GM19025 (cell line): ENCODE measurements at regions not wholly inside any gene's neighbourhood (a gene's known extent, or its start where the extent isn't known, plus 50 kb on each side); places are given as distances from the start of the nearest gene placed in this dataset.
"Not testable (repeated sequence)": the region's sequence is repeated elsewhere in the genome, so short reads cannot be mapped to it uniquely, and the experiment has no call there.

ENCODE experiments used
- ATAC-seq: cut with Tn5 transposase; IDR thresholded peaks from one replicate; pipeline ENCODE4 v1.9.1; 2021; ENCODE audit warnings: mild to moderate bottlenecking, low read depth, moderate library complexity; ENCODE audit not compliant: unreplicated experiment

DNA sequence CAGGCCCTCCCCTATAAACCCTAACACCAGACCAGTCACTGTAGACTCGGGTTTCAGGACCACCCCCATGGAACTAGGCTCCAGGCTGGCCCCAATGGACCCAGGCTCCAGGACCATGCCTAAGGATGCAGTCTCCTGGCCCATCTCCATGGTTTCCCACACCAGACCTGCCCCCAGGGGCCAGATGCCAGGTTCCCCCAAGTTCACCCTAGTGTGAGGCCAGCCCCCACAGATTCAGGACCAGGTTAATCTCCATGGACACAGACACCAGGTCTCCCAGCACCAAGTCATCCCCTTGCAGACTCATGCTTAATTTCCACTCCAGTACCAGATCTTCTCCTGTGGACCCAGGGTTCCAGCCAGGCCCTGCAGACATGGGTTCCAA, 103.8 kb upstream of the LANCL2 start:
- no peak for ATAC-seq

DNA sequence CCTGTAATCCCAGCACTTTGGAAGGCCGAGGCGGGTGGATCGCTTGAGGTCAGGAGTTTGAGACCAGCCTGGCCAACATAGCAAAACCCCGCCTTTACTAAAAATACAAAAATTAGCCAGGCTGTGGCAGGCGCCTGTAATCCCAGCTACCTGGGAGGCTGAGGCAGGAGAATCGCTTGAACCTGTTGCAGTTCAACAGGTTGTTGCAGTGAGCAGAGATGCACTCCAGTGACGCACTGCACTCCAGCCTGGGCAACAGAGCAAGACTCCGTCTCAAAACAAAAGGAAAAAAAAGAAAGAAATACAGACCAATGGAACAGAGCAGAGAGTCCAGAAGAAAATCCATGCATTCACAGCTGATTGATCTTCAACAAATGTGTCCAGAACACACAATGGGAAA, 99.8 kb upstream of the LANCL2 start:
- not testable (repeated sequence) for ATAC-seq

DNA sequence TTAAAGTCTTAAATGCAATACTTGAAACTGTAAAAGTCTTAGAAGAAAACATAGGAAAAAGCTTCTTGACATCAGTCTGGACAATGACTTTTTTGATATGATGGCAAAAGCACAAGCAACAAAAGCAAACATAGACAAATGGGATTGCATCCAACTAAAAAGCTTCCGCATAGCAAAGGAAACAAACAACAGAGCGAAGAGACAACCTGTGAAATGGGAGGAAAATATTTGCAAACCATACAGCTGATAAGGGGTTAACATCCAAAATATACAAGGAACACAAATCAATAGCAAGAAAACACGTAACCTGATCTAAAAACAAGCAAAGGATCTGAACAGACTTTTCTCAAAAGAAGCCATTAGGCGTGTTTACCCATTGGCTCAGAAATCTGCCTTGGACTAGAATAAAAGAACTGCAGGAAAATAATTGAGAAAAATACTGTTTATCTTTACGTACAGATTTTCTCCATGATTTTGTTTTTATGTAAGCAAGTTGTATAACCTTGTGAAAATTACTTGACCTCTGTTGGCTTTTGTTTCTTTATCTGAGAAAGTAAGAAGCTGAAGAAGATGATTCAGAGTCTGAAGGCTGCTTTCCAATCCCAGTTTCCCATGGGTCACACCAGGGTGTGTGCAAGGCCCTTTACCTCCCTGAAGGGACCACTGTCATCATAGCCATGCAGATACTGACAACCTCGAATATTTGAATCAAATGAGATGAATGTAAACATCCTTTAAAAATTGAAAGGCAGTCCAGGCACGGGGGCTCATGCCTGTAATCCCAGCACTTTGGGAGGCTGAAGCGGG, 99.1 kb upstream of the LANCL2 start:
- ATAC-seq: no peak

DNA sequence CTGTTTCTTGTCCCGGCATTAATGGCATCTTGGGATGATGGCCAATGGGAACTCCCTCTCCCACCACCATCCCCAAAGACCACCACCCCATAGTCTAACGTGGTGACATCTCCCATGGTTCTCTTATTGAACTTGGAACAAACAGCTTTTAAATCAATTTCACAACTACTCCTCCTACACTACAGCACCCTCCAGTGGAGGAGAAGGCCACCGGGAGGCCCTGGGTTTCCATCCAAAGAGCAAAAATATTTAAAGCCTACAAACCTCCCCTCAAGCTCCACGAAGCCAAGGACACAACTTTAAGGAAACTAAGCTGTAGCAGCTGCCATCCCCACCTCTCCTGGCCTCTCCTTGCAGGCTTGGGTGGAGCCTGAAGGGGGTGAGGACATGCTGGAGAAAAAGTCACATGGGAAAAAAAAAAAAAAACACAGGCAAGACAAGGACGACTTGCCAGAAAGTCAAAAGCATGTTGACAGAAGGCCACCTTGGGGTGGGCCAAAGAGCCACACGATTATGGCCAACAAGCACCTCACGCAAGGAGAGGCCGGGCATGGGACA, 94.0 kb upstream of the LANCL2 start:
- no peak for ATAC-seq

DNA sequence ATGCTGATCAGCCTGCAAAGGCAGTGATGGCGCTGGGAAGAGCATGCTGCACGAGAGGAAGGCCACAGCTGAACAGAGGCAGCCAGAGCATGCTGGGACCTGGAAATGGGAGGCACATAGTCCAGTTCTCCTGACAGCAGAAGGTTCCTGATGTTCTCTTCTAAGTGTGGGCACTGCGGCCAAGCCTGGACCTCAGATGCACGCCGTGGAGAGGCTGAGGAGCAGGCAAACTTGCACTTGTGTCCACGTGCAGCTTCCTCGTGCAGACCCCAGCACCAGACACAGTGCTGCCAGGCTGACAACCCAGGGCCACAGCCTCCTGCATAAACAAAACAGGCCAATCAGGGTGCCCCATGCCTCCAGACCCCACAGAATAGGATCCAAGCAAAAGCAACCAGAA, 93.5 kb upstream of the LANCL2 start:
- ATAC-seq: no peak

DNA sequence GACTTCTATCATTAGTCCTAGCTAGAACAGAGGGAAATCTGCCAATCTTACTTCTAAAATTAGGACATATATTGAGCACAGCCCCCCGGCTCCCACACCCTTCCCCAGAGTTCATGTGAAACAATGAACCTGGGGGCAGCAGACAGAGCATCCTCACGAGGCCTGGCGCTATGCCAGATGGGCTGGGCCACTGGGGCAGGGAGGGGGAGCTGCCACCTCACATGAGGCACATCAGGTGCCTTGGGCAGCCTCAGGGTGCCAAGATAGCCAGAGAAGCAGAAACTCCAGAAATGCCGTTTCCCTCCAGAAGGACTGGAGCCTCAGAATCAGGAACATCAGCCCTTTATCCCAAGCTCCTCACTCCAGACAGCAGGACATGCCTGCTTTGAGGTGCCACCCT, 92.8 kb upstream of the LANCL2 start:
- no peak for ATAC-seq

DNA sequence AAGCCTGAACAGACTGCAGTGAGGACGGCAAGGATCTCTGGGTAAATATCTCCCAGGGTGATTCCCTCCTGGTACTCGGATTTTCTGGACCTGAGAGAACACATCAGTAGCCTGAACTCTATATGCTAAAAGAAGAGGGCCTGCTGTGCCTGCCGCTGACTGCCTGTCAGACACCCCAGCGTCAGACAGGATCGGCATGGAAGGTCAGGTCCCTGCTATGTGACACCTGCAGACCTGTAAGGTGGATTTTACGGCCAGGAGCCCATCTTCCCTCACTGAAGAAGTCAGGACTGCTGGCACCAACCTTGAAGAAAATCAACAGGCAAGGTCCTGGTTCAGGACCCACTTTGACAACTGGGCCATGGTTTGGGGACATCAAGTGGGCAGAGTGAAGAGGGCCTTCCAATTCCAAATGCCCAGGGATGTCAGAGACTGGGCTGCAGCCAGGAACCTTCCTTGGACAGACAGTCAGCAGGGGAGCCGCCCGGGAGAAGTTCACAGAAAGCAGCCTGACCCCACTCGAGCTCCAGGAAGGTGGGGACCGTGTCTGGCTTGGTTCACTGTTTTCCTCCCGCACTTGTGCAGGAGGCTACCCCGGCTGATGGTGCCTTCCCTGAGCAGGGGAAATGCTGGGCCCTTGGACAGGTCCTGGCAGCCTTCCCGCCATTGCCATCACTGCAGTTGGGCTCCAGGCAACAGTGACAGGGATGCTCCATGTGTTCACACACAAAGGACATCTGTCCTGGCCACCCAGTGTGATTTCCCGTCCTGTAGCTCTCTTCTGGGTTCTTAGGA, 91.8 kb upstream of the LANCL2 start:
- ATAC-seq: no peak

DNA sequence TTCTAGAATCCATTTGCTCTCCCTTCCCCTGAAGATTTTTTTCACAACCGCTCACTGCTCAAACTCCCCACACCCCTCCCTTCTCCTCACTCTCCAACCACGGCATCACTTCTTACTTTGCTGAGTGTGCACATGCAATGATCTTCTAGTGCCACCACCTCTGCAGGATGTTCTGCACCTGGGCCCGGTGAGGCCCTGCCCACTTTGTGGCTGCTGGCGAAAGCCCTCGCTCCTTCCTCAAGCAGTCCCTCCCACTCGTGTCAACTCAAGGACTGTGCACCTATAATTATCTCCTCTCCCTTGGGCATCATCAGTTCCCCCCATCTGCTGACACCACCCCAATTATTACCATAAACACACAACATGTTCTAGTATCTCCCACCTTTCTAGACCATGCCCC, 91.0 kb upstream of the LANCL2 start:
- no peak for ATAC-seq

DNA sequence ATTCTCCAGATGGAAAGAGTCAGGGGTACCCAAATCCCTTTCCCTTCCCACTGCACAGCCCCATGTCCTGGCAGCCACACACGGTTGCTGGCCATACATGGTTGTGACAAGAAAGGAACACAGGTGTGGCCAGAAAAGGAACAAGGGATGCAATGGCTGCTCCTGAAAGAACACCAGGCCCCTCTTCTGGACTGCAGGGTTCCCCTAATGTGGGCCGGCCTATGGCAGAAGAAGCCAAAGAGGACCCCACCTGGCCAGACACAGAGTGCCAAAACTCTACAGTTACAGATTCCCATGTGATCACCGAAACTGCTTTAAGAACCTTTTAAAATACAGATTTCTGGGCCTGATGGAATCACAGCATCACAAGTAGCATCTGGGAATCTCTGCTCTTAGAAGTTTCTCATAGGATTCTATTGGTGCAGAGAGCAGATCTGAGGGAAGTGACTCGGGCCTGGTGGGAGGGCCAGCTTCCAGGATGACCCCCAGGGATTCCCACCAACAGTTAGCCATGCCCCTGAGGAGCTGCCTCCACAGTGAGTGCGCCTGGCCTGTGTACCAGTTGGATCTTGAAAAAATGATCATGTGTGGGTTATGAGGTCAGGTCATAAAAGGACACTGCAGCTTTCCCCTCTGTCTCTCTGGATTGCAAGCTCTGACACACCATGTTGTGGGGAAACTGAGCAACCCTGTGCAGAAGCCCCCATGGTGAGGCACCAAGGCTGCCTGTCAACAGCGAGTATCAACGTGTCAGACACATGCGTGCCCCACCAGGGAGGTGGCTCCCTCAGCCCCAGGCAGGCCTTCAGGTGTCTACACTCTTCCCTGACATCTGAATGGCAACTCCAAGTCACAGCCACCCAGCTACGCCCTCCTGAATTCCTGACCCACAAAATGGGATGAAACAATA, 89.6 kb upstream of the LANCL2 start:
- no peak for ATAC-seq

DNA sequence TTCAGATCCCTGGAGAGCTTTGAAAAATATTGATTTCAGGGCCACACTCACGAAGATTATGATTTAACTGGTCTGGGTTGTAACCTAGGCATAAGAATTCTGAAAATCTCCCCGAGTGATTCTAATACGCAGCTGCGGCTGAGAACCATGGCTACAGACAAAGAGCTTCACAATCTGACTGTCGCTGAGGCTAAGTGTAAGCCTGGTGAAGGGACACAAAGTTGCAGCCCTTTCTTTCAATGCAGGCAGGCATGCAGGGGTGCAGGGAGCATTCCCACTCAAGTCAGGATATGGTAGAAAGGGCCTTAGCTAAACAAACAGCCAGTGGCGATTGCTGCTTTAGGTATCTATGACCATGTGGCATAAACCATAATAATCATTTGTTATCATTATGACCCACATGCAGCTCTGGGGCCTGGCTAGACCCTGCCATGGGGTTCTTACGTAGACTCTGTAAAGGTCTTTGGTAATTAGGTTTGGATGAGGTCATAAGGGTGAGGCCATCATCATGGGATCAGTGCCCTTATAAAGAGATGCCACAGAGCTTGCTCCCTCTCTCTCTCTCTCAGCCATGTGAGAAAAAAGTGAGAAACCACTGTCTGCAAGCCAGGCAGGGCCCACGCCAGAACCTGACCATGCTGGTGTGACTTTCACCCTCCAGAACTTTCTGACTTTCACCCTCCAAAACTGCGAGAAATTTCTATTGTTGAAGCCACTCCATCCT, 88.4 kb upstream of the LANCL2 start:
- ATAC-seq: no peak

DNA sequence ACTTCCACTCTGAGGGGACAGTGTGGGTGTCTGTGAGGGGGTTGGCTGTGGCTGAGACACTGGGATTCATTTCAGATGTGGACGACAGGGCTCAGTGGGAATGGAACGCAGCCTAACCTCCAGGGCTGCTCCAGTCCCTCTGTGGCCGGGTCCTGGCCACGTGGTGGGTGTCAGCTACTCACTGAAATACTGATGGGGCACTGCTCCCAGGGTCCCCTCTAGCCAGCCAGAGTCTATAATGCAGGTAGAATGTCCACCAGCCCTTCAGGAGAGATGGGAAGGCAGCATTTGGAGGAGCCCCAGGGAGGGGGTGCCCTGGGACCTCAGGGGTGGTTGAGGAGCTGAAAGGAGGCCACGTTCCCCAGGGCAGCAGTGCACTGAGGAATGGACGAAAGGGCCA, 87.2 kb upstream of the LANCL2 start:
- no peak for ATAC-seq

DNA sequence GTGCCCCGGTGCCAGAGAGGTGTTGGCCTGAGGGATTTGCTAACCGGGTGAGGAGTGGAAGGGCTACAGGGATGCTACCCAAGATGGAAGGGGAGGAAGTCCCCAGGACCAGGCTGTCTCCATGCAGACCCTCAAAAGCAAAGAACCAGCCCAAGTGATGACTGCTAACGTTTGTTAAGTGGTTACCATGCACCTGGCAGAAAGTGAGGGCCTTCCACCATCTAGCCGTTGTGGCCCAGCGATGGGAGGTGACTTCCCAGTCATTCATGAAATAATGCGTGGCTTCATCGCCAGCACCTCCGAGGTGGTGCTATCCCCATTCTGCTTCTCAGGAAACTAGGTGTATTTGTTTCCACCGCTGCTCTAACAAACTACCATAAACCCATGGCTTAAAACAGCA, 86.8 kb upstream of the LANCL2 start:
- ATAC-seq: no peak

DNA sequence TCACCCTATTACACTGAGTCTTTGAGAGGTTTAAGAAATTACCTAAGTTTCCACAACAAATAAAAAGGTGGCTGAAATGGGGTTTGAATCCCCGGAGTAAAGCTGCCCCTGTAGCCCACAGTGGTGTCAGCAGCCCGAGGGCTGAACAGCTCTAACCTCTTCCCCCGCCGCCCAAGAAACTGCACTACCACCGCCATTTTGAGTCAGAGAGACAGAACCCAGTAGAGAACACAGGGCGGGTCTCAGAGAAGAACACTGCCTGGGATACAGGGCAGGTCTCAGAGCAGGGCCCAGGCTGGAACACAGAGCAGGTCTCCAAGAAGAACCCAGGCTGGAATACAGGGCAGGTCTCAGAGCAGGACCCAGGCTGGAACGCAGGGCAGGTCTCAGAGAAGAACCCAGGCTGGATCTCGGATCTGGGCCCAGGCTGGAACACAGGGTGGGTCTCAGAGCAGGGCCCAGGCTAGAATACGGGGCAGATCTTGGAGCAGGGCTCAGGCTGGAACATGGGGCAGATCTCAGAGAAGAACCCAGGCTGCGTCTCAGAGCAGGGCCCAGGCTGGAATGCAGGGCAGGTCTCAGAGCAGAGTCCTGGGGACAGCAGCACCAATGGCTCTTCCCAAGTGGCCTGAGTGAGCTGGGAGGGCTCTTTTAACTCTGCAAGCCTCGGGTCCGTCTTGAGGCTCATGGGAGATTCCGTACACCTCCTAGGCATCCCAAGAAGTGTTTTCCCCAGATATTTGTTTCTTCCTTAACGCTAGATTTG, 85.9 kb upstream of the LANCL2 start:
- ATAC-seq: no peak

DNA sequence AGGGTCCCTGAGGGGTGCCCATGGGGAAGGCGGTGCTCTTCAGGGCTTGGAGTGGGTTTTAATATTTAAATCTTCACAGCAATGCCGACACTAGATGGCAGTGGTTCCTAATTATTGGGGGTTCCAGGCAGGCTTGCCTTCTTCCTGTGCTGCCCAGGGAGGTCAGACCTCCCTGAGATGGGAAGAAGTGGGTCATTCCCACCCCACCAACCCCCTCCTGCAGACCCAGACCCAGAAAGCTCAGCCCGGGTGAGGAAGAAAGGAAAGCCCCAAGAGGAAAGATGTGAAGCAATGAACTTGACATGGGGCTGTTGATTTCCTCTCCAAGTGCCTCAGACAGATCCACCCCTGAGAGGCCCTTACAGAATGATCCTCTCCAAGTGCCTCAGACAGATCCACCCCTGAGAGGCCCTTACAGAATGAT, 85.1 kb upstream of the LANCL2 start:
- ATAC-seq: peak; percentile 87

DNA sequence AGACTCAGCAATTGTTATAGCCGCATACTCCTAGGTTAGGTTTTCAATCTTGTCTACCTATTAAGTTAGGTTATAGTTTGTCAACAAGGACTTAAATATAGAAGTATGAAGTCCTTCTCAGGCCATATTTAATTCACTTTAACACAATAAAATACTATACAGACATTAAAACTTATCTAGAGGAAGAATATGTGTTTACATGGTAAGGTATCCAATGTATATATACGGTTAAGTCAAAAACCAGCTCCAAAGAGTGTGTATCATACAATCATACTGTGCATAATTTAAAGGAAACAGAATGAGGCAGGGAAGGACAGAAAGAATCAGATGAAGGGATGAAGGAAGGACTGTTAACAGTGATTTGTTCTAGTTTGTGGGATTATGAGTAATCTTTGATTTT, 79.5 kb upstream of the LANCL2 start:
- no peak for ATAC-seq

DNA sequence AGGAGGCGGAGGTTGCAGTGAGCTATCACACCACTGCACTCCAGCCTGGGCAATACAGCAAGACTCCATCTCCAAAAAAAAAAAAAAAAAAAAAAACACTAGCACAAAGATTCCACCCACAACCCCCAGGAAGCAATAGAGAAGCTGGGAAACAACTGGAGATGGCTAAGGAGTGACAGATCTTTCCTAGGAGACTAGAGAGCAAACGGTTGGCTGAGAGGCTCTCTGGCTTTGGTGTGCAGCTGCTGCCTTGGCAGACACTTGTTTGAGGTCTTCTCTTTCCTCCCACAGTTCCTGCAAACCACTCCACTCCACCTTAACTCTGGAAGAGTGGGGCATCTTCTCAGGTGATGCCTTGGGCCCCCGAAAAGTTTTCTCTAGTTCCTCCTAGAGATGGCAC, 78.5 kb upstream of the LANCL2 start:
- no peak for ATAC-seq

DNA sequence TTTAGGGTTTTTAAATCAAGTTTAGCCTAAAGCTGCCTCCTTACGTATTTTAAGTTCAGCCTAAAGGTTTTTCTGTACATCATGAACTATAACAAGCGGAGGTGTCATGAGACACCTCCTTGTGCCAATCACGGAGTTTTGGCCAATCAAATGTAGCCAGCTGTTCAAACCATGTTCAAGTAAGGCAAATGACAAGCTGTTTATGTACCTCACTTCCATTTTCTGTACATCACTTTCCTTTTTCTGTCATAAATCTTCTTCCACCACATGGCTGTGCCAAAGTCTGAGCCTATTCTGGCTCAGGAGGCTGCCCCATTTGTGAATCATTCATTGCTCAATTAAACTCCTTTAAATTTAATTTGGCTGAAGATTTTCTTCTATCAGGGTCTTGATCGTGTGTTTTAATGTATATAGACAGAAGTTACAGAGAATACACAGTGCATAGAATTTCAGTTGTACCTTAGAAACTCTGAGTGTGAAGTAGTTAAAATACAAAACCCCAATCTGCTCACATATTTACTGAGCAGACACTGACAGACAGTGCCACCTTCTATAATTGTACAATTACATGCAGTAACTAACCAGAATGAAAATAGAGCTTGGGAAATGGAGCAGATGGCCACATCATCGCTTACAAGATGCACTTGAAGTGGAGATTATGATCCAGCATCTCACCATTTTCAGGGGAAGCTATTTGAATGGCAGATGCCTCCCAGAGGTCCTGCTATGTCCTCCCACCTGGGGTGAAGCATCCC, 76.9 kb upstream of the LANCL2 start:
- no peak for ATAC-seq

DNA sequence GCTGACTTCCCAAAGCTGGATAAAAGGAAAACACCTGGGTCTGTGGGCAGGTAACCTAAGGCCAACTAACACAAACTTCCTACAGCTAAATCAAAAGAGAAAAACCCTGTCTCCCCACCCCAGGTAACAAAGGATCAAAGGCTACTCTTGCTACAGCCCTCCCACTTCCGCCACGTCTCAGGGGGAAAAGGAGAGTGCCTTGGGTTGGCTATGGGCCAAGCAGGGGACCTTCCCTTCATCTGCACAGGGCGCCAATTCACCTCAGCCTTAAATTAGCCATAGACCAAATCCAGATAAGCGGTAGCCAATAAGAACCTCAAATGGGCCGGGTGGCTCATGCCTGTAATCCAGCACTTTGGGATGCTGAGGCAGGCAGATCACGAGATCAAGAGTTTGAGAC, 69.1 kb upstream of the LANCL2 start:
- ATAC-seq: no peak
